Transverse colon (tissue), 4 donors: ENCODE measurements at regions not wholly inside any gene's neighbourhood (a gene's known extent, or its start where the extent isn't known, plus 50 kb on each side); places are given as distances from the start of the nearest gene placed in this dataset.

Experiments
- EP300 ChIP-seq: sonication (generic); formaldehyde crosslinking; IDR thresholded peaks from one replicate; pipeline ENCODE4 v1.6.1; 2017; ENCODE audit warnings: antibody characterized with exemption, low read depth
- POLR2A ChIP-seq: fragments of 450-650 bp; IDR thresholded peaks from one replicate; pipeline ENCODE4 v1.6.1; 2016; ENCODE audit warnings: antibody characterized with exemption, mild to moderate bottlenecking, moderate library complexity
- POLR2AphosphoS5 ChIP-seq, 3 donors: sonication (generic); formaldehyde crosslinking; IDR thresholded peaks; one replicate each; pipeline ENCODE4 v1.6.1; 2016; ENCODE audit warnings: antibody characterized with exemption in 3 of 3
- TF ChIP-seq, protein P1 (sequence below), 5 experiments: fragments of 200-600 bp in 3 of 5; fragments of 450-650 bp in 2 of 5; sonication (generic) in 3 of 5; IDR thresholded peaks; 1 replicate in 2 of 5; 2 replicates in 3 of 5; pipeline ENCODE4 v1.5.1; 2016 to 2017; ENCODE audit warnings: antibody characterized with exemption in 5 of 5, inconsistent platforms in 3 of 5, mild to moderate bottlenecking in 2 of 5, moderate library complexity in 1 of 5

DNA sequence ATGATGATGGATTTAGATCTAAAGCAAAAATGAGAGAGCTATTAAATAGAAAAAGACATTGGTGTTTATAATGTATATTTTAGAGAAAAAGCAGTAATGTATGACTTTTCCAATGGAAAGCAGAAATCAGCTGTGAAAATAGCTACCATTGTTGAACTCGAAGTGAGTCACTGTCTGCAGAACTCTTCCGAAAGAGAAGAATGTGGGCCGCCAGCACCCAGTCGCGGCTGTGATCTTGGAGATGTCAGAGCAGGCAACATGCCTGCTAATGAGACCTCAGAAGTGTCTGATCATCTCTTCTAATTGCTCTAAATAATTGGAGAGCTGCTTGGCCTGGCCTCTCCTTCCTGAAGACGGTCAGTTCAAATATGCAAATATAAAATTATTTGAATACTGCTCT is 333.6 kb upstream of the RUNX1 start:
- TF ChIP-seq, protein P1, sequence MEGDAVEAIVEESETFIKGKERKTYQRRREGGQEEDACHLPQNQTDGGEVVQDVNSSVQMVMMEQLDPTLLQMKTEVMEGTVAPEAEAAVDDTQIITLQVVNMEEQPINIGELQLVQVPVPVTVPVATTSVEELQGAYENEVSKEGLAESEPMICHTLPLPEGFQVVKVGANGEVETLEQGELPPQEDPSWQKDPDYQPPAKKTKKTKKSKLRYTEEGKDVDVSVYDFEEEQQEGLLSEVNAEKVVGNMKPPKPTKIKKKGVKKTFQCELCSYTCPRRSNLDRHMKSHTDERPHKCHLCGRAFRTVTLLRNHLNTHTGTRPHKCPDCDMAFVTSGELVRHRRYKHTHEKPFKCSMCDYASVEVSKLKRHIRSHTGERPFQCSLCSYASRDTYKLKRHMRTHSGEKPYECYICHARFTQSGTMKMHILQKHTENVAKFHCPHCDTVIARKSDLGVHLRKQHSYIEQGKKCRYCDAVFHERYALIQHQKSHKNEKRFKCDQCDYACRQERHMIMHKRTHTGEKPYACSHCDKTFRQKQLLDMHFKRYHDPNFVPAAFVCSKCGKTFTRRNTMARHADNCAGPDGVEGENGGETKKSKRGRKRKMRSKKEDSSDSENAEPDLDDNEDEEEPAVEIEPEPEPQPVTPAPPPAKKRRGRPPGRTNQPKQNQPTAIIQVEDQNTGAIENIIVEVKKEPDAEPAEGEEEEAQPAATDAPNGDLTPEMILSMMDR (IDR thresholded peaks at IDR 0.05) = no peak
- no peak for TF ChIP-seq POLR2A
- TF ChIP-seq POLR2AphosphoS5 (IDR thresholded peaks at IDR 0.05) = no peak
- TF ChIP-seq EP300 = no peak
